Stimulated activated CD4-positive, alpha-beta T cell treated with anti-CD3 and anti-CD28 coated beads, Interleukin-4, amount 100 ng/mL, for 1 hour (primary cell): ENCODE measurements at regions not wholly inside any gene's neighbourhood (a gene's known extent, or its start where the extent isn't known, plus 50 kb on each side); places are given as distances from the start of the nearest gene placed in this dataset.

Source experiments
- DNase-seq: peaks from one replicate; pipeline ENCODE4 v3.0.0-alpha.2; 2020

GRCh38 chr2:506866-507265 is 170.3 kb downstream of the TMEM18 start:
- DNase-seq, result no peak

- DNase-seq, result no peak
Measured at GRCh38 chr2:506451-506850, 170.8 kb downstream of the TMEM18 start.

- no peak for DNase-seq
Measured at GRCh38 chr2:505941-506340, 171.3 kb downstream of the TMEM18 start.

- DNase-seq, result no peak
Measured at GRCh38 chr2:503288-503999, 173.8 kb downstream of the TMEM18 start.

GRCh38 chr2:502831-503230 is 174.4 kb downstream of the TMEM18 start:
- DNase-seq, result no peak

- DNase-seq, result no peak
Measured at GRCh38 chr2:501667-502066, 175.5 kb downstream of the TMEM18 start.

- DNase-seq, result no peak
Measured at GRCh38 chr2:501130-501529, 176.1 kb downstream of the TMEM18 start.

- no peak for DNase-seq
Measured at GRCh38 chr2:499726-500125, 177.5 kb downstream of the TMEM18 start.

- DNase-seq, result no peak
Measured at GRCh38 chr2:498493-499178, 178.6 kb downstream of the TMEM18 start.

- no peak for DNase-seq
Measured at GRCh38 chr2:497770-498492, 179.3 kb downstream of the TMEM18 start.

GRCh38 chr2:496729-497128 is 180.5 kb downstream of the TMEM18 start:
- no peak for DNase-seq

GRCh38 chr2:495745-496275 is 181.4 kb downstream of the TMEM18 start:
- DNase-seq, result no peak

GRCh38 chr2:494853-495252 is 182.4 kb downstream of the TMEM18 start:
- no peak for DNase-seq

GRCh38 chr2:493228-493627 is 184.0 kb downstream of the TMEM18 start:
- no peak for DNase-seq

GRCh38 chr2:492178-492577 is 185.0 kb downstream of the TMEM18 start:
- no peak for DNase-seq

- DNase-seq, result no peak
Measured at GRCh38 chr2:489838-490237, 187.4 kb downstream of the TMEM18 start.

- no peak for DNase-seq
Measured at GRCh38 chr2:489084-489483, 188.1 kb downstream of the TMEM18 start.

GRCh38 chr2:487186-488079 is 189.8 kb downstream of the TMEM18 start:
- no peak for DNase-seq

GRCh38 chr2:486371-486770 is 190.8 kb downstream of the TMEM18 start:
- DNase-seq, result no peak

GRCh38 chr2:481388-481787 is 193.5 kb upstream of the ALKAL2 start:
- no peak for DNase-seq

- DNase-seq, result no peak
Measured at GRCh38 chr2:479490-480176, 191.7 kb upstream of the ALKAL2 start.

GRCh38 chr2:479031-479430 is 191.1 kb upstream of the ALKAL2 start:
- no peak for DNase-seq
